HCT116 (cell line): ENCODE measurements at regions not wholly inside any gene's neighbourhood (a gene's known extent, or its start where the extent isn't known, plus 50 kb on each side); places are given as distances from the start of the nearest gene placed in this dataset.

ENCODE experiments used
- ATAC-seq: fragments of 200-7000 bp; cut with Tn5 transposase; 2 replicates; pipeline ENCODE4 v1.9.1; 2020; ENCODE audit warnings: mild to moderate bottlenecking, moderate library complexity
- BruUV-seq: library from RNA; stranded (reverse); fragments of 400-500 nt; replicated peaks from 2 replicates; lab custom pipeline; 2021; lab: Mats Ljungman, UMichigan
- CTCF ChIA-PET: fragments of 300-600 bp; sonication (Branson Sonifier 250); formaldehyde crosslinking; loops from one replicate; lab custom pipeline; 2021; ENCODE audit warnings: antibody characterized with exemption; lab: Charles Lee
- POLR2A ChIA-PET: fragments of 300-600, 350-600 bp; sonication (Branson Sonifier 250); formaldehyde crosslinking; loops from one replicate; lab custom pipeline; 2021; ENCODE audit warnings: antibody characterized with exemption; lab: Charles Lee
- RAD21 ChIA-PET, 2 experiments: fragments of 300-600 bp; sonication (Branson Sonifier 250); formaldehyde crosslinking; loops; one replicate each; lab custom pipeline; 2023; ENCODE audit warnings: low total read pairs in 2 of 2; ENCODE audit not compliant: uncharacterized antibody in 2 of 2, unreplicated experiment in 2 of 2, low non-redundant PET in 1 of 2; lab: Charles Lee
- DNase-seq: peaks from one replicate; pipeline ENCODE4 v3.0.0-alpha.2; 2010; ENCODE audit warnings: low read depth, low spot score
- H2AFZ ChIP-seq: fragments of 200-600 bp; shearing (Covaris generic), sonication (generic); 2 replicates; pipeline ENCODE4 v1.6.1; 2017; ENCODE audit warnings: low read depth, mixed run types, mixed read lengths, antibody characterized with exemption, low read length; ENCODE audit not compliant: poor library complexity, severe bottlenecking
- H3K27ac ChIP-seq: 2 replicates; pipeline ENCODE4 v1.5.1; 2012; ENCODE audit warnings: low read depth, low read length
- H3K27me3 ChIP-seq: fragments of 200-600 bp; sonication (generic); 2 replicates; pipeline ENCODE4 v1.6.1; 2016; ENCODE audit warnings: mixed run types, low read length, mixed read lengths; ENCODE audit not compliant: insufficient read depth
- H3K36me3 ChIP-seq, 2 experiments: fragments of 200-500 bp in 1 of 2; fragments of 200-600 bp in 1 of 2; sonication (Bioruptor generic) in 1 of 2; sonication (generic) in 1 of 2; 2 replicates each; pipeline versions ENCODE4 v1.5.1 to v1.6.1; 2014 to 2016; ENCODE audit warnings: low read length in 2 of 2, inconsistent platforms in 1 of 2, mixed read lengths in 1 of 2, mixed run types in 1 of 2; ENCODE audit not compliant: insufficient read depth in 2 of 2, control insufficient read depth in 1 of 2
- H3K4me1 ChIP-seq, 2 experiments: fragments of 200-600 bp in 1 of 2; sonication (generic) in 1 of 2; 2 replicates each; pipeline versions ENCODE4 v1.5.1 to v1.6.1; 2012 to 2017; ENCODE audit warnings: low read length in 2 of 2, inconsistent platforms in 1 of 2, mild to moderate bottlenecking in 1 of 2, mixed read lengths in 1 of 2, mixed run types in 1 of 2, moderate library complexity in 1 of 2; ENCODE audit not compliant: insufficient read depth in 2 of 2, control insufficient read depth in 1 of 2
- H3K4me2 ChIP-seq: fragments of 200-600 bp; sonication (generic); 2 replicates; pipeline ENCODE4 v1.6.1; 2017; ENCODE audit warnings: mixed run types, low read length, mixed read lengths
- H3K4me3 ChIP-seq, 2 experiments: fragments of 200-600 bp in 1 of 2; sonication (generic) in 1 of 2; replicated peaks in 1 of 2; 2 replicates each; pipeline ENCODE4 v1.5.1; 2011 to 2016; ENCODE audit warnings: low read length in 2 of 2, control low read depth in 1 of 2, low read depth in 1 of 2, mild to moderate bottlenecking in 1 of 2, mixed read lengths in 1 of 2, mixed run types in 1 of 2
- H3K79me2 ChIP-seq: fragments of 200-600 bp; sonication (generic); 2 replicates; pipeline ENCODE4 v1.6.1; 2017; ENCODE audit warnings: mild to moderate bottlenecking, mixed run types, low read length, moderate library complexity, mixed read lengths; ENCODE audit not compliant: insufficient read depth
- H3K9ac ChIP-seq: fragments of 200-600 bp; sonication (generic); 2 replicates; pipeline ENCODE4 v1.6.1; 2016; ENCODE audit warnings: low read length, mixed read lengths
- H3K9me2 ChIP-seq: fragments of 200-600 bp; sonication (generic), shearing (Covaris generic); 2 replicates; pipeline ENCODE4 v1.6.1; 2017; ENCODE audit warnings: mixed run types, mild to moderate bottlenecking, moderate library complexity; ENCODE audit not compliant: insufficient read depth
- H3K9me3 ChIP-seq, 2 experiments: fragments of 200-500 bp in 1 of 2; fragments of 200-600 bp in 1 of 2; sonication (Bioruptor generic) in 1 of 2; sonication (generic) in 1 of 2; 2 replicates each; pipeline ENCODE4 v1.6.1; 2014 to 2017; ENCODE audit warnings: low read length in 2 of 2, mixed read lengths in 2 of 2, inconsistent platforms in 1 of 2, low read depth in 1 of 2, mild to moderate bottlenecking in 1 of 2, mixed run types in 1 of 2, moderate library complexity in 1 of 2; ENCODE audit not compliant: control insufficient read depth in 1 of 2, insufficient read depth in 1 of 2
- H4K20me1 ChIP-seq: fragments of 200-600 bp; sonication (generic), shearing (Covaris generic); 2 replicates; pipeline ENCODE4 v1.6.1; 2017; ENCODE audit warnings: mixed run types, mild to moderate bottlenecking, moderate library complexity; ENCODE audit not compliant: insufficient read depth
- ATF3 ChIP-seq: IDR thresholded peaks from 2 replicates; pipeline ENCODE4 v1.6.1; 2012
- CBX3 ChIP-seq: IDR thresholded peaks from 2 replicates; pipeline ENCODE4 v1.6.1; 2012; ENCODE audit warnings: low read depth
- CEBPB ChIP-seq: IDR thresholded peaks from 2 replicates; pipeline ENCODE4 v1.6.1; 2012; ENCODE audit warnings: low read depth
- EZH2phosphoT487 ChIP-seq: fragments of 200-600 bp; IDR thresholded peaks from 2 replicates; pipeline ENCODE4 v1.6.1; 2018; ENCODE audit warnings: antibody characterized with exemption, borderline replicate concordance
- FOSL1 ChIP-seq: IDR thresholded peaks from 2 replicates; pipeline ENCODE4 v1.6.1; 2012; ENCODE audit warnings: low read depth
- JUND ChIP-seq: IDR thresholded peaks from 2 replicates; pipeline ENCODE4 v1.6.1; 2012
- POLR2A ChIP-seq: IDR thresholded peaks from 2 replicates; pipeline ENCODE4 v1.7.0; 2011; ENCODE audit warnings: borderline replicate concordance; ENCODE audit not compliant: insufficient read depth, insufficient read length; ENCODE audit errors: extremely low read depth
- POLR2AphosphoS5 ChIP-seq: IDR thresholded peaks from 2 replicates; pipeline ENCODE4 v1.6.1; 2011; ENCODE audit warnings: mild to moderate bottlenecking, low read depth, low read length, moderate library complexity
- RAD21 ChIP-seq: IDR thresholded peaks from 2 replicates; pipeline ENCODE4 v1.6.1; 2012; ENCODE audit warnings: low read depth, mild to moderate bottlenecking
- REST ChIP-seq: IDR thresholded peaks from 2 replicates; pipeline ENCODE4 v1.6.1; 2012; ENCODE audit warnings: low read depth
- SIN3A ChIP-seq: IDR thresholded peaks from 2 replicates; pipeline ENCODE4 v1.6.1; 2012; ENCODE audit warnings: low read depth
- SP1 ChIP-seq: IDR thresholded peaks from 2 replicates; pipeline ENCODE4 v1.6.1; 2012; ENCODE audit warnings: low read depth
- TCF7L2 ChIP-seq: IDR thresholded peaks from 2 replicates; pipeline ENCODE4 v1.7.0; 2011; ENCODE audit warnings: borderline replicate concordance, inconsistent platforms; ENCODE audit not compliant: insufficient read depth, insufficient read length; ENCODE audit errors: extremely low read depth
- ZBTB33 ChIP-seq: IDR thresholded peaks from 2 replicates; pipeline ENCODE4 v1.6.1; 2011; ENCODE audit warnings: mild to moderate bottlenecking, low read length, moderate library complexity; ENCODE audit not compliant: insufficient replicate concordance; ENCODE audit errors: extremely low read depth
- ZFX ChIP-seq: fragments of 450-650 bp; IDR thresholded peaks from 2 replicates; pipeline ENCODE4 v1.6.1; 2017
- ZNF274 ChIP-seq: fragments of 200-500 bp; sonication (Bioruptor generic); IDR thresholded peaks from 2 replicates; pipeline ENCODE4 v1.6.1; 2014; ENCODE audit warnings: mild to moderate bottlenecking, low read depth, low read length, inconsistent platforms
- intact Hi-C: fragments of 100-400 bp; cut with micrococcal nuclease; formaldehyde crosslinking; loops from 2 replicates; pipeline ENCODE4 v1.10.0; 2022
- TF ChIP-seq, protein P1 (sequence below): IDR thresholded peaks from 2 replicates; pipeline ENCODE4 v1.6.1; 2012

DNA sequence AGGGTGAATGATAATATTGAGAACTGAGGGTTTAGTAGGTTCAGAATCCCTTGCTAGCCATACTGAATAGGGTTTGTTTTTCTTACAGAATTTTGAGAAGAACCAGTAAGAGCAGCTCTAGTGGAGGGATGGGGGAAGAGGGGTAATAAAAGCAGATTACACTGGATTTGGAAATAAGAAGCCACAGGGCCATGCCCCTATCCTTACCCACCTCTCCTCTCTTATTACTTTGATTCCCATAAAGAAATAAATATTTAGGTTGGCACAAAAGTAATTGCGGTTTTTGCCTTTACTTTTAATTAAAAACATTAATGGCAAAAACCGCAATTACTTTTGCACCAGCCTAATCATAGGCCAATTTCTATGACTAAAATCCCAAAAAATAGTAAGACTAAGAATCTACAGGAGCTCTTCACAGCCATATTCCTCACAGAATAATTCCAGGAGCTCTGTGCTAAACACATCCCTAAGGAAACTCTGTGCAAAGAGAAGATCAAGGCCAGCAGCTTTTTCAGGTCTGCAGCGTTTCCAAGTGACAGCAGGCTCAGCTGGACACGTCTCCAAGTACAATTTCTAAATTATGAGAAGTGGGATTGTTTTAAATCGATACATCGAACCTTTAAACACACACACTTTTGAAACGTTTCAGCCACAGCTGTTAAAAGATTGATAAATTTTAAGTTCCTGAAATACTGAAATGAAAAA is 58.4 kb upstream of the RTN4 start:
- Histone ChIP-seq H2AFZ (no peak overlapping the region), H3K4me3 (no peak overlapping the region), H4K20me1 (no peaks in the 10 kb centered on the region), H3K4me2 (no peak overlapping the region), H3K36me3 (no peaks in the 10 kb centered on the region), H3K9ac (no peak overlapping the region), H3K9me3 (no peaks in the 10 kb centered on the region), H3K79me2 (no peaks in the 10 kb centered on the region), H3K4me1 (peaks cover 31 to 43% of the 10 kb centered on the region in 2 experiments), H3K9me2 (no peaks in the 10 kb centered on the region), H3K27me3 (no peaks in the 10 kb centered on the region), H3K27ac (no peak overlapping the region)
- ATAC-seq (no peak), DNase-seq (no peak)
- CTCF ChIA-PET: interaction anchor here (1.4 kb wide), 1 partner anchor 57 kb away, joined by 3 read pairs; no protein-coding TSS in a partner anchor
- POLR2A ChIA-PET: interaction anchor here (5.5 kb wide), 1 partner anchor 58 kb away, joined by 25 read pairs; the partner anchor contains the start of gene RTN4
- RAD21 ChIA-PET: no interaction called here
- TF ChIP-seq ZBTB33: no peak
- no peak for TF ChIP-seq CEBPB
- TF ChIP-seq, protein P1, sequence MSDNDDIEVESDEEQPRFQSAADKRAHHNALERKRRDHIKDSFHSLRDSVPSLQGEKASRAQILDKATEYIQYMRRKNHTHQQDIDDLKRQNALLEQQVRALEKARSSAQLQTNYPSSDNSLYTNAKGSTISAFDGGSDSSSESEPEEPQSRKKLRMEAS: no peak
- no peak for TF ChIP-seq REST
- TF ChIP-seq ATF3: no peak
- no peak for TF ChIP-seq FOSL1
- TF ChIP-seq ZNF274: no peak
- TF ChIP-seq RAD21: no peak
- TF ChIP-seq EZH2phosphoT487: no peak
- TF ChIP-seq POLR2AphosphoS5: no peak
- no peak for TF ChIP-seq SP1
- no peak for TF ChIP-seq TCF7L2
- TF ChIP-seq CBX3: no peak
- TF ChIP-seq ZFX: no peak
- no peak for TF ChIP-seq POLR2A
- no peak for TF ChIP-seq SIN3A
- TF ChIP-seq JUND: no peak
- BruUV-seq: no TSS peak
- intact Hi-C loops: no loop called here
